ENCODE measurements at regions not wholly inside any gene's neighbourhood (a gene's known extent, or its start where the extent isn't known, plus 50 kb on each side); places are given as distances from the start of the nearest gene placed in this dataset.

DNA sequence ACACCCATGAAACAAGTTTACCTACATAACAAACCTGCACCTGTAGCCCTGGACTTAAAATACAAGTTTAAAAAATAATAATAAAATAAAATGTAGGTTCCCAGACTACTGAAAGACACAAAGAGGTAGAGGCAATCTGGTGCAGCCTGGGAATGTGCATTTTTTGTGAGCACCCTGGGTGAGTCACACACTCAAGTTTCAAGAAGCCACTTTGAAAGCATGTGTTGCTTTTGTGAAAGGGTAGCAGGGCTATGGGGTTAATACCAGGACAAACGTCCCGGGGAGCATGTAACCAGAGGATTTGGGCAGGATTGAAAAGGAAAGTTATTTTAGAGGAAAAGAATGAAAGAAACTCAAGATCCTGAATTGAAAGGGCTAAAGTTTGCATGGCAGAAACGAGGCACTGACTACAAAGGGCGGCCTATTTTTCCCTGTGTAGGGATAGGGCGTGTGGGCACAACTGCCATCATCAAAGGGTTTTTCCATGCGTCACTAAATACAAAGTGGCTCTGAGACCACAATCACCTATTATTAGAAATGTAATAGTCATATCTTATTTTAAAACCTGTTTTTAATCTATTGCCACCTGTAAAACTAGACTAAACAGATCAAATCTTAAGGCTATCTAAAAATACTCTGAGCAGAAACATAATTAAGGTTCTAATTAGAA lies 314.9 kb downstream of the COG6 start:
- no peak overlapping the region for H3K4me3 ChIP-seq (ENCODE audit: low read depth, low read length)
- H3K27me3 ChIP-seq (ENCODE audit: control insufficient read depth, insufficient read depth, low read length): no peaks in the 10 kb centered on the region
- H3K9me3 ChIP-seq (ENCODE audit: control insufficient read depth, insufficient read depth, low read length): no peaks in the 10 kb centered on the region
- CTCF ChIA-PET: no interaction called here
- H3K27ac ChIP-seq (ENCODE audit: low read depth, low read length): no peak overlapping the region
- POLR2A ChIA-PET: no interaction called here
- TF ChIP-seq, protein P1, sequence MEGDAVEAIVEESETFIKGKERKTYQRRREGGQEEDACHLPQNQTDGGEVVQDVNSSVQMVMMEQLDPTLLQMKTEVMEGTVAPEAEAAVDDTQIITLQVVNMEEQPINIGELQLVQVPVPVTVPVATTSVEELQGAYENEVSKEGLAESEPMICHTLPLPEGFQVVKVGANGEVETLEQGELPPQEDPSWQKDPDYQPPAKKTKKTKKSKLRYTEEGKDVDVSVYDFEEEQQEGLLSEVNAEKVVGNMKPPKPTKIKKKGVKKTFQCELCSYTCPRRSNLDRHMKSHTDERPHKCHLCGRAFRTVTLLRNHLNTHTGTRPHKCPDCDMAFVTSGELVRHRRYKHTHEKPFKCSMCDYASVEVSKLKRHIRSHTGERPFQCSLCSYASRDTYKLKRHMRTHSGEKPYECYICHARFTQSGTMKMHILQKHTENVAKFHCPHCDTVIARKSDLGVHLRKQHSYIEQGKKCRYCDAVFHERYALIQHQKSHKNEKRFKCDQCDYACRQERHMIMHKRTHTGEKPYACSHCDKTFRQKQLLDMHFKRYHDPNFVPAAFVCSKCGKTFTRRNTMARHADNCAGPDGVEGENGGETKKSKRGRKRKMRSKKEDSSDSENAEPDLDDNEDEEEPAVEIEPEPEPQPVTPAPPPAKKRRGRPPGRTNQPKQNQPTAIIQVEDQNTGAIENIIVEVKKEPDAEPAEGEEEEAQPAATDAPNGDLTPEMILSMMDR (IDR thresholded peaks at IDR 0.05; ENCODE audit: low read depth, low read length): no peak
- DNase-seq (ENCODE audit: low read depth, low spot score): no peak

GRCh38 chr13:39971526-39971925 lies 316.1 kb downstream of the COG6 start:
- ChIA-PET POLR2A (no interaction called here), CTCF (no interaction called here)
- no peak overlapping the region for H3K4me3 ChIP-seq (ENCODE audit: low read depth, low read length)
- TF ChIP-seq, protein P1 (IDR thresholded peaks at IDR 0.05; ENCODE audit: low read depth, low read length): no peak
- no peak overlapping the region for H3K27ac ChIP-seq (ENCODE audit: low read depth, low read length)
- H3K27me3 ChIP-seq (ENCODE audit: control insufficient read depth, insufficient read depth, low read length): no peaks in the 10 kb centered on the region
- no peak for DNase-seq (ENCODE audit: low read depth, low spot score)
- H3K9me3 ChIP-seq (ENCODE audit: control insufficient read depth, insufficient read depth, low read length): no peaks in the 10 kb centered on the region

GRCh38 chr13:39976481-39976880 lies 321.0 kb downstream of the COG6 start:
- H3K27me3 ChIP-seq (ENCODE audit: control insufficient read depth, insufficient read depth, low read length): no peaks in the 10 kb centered on the region
- H3K9me3 ChIP-seq (ENCODE audit: control insufficient read depth, insufficient read depth, low read length): no peaks in the 10 kb centered on the region
- H3K27ac ChIP-seq (ENCODE audit: low read depth, low read length): no peak overlapping the region
- no peak for DNase-seq (ENCODE audit: low read depth, low spot score)
- ChIA-PET POLR2A (no interaction called here), CTCF (interaction anchor here (2.5 kb wide), 1 partner anchor 33 kb away, joined by 7 read pairs; no protein-coding TSS in a partner anchor)
- H3K4me3 ChIP-seq (ENCODE audit: low read depth, low read length): no peak overlapping the region
- TF ChIP-seq, protein P1 (IDR thresholded peaks at IDR 0.05; ENCODE audit: low read depth, low read length): no peak

DNA sequence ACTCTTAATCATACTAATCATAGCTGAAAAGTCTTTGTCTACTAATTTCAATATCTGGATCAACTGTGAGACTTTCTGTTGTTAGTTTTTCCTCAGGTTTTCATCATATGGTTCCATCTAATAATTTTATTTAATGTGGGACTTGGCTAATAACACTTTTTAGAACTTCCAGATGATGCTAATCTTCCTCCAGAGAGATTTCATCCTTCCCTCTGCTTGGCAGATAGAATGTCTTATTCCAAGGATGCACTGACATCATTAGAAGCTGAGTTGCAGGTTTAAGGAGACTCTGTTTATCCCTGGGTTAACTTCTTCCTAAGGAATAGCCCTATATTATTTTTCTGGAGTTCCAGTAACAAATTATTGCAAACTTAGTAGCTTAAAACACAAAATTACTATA lies 325.6 kb downstream of the COG6 start:
- POLR2A ChIA-PET: no interaction called here
- H3K4me3 ChIP-seq (ENCODE audit: low read depth, low read length): no peak overlapping the region
- no peaks in the 10 kb centered on the region for H3K27me3 ChIP-seq (ENCODE audit: control insufficient read depth, insufficient read depth, low read length)
- H3K27ac ChIP-seq (ENCODE audit: low read depth, low read length): no peak overlapping the region
- CTCF ChIA-PET: no interaction called here
- H3K9me3 ChIP-seq (ENCODE audit: control insufficient read depth, insufficient read depth, low read length): no peaks in the 10 kb centered on the region
- TF ChIP-seq, protein P1 (IDR thresholded peaks at IDR 0.05; ENCODE audit: low read depth, low read length): no peak
- no peak for DNase-seq (ENCODE audit: low read depth, low spot score)

DNA sequence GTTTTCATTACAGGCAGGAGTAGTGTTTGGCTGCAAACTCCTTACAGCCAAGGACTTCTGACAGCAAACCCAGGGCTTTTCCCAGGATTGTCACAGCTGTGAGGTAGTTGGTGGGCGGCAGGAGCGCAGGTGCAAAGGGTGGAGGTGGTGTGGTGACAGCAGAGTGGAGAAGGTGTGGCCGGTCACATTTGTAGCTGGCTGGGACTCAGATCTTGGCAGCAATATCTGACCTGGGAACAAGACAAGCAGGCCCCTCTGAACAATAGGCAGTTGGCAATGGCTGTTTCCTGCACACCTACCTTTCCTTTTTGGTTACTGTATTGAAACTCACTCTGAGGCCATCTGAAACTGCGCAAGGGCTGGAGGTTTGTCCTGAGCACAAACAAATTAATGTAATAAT lies 327.3 kb downstream of the COG6 start:
- ChIA-PET POLR2A (no interaction called here), CTCF (no interaction called here)
- H3K27me3 ChIP-seq (ENCODE audit: control insufficient read depth, insufficient read depth, low read length): no peaks in the 10 kb centered on the region
- TF ChIP-seq, protein P1 (IDR thresholded peaks at IDR 0.05; ENCODE audit: low read depth, low read length): no peak
- no peak for DNase-seq (ENCODE audit: low read depth, low spot score)
- no peak overlapping the region for H3K27ac ChIP-seq (ENCODE audit: low read depth, low read length)
- no peaks in the 10 kb centered on the region for H3K9me3 ChIP-seq (ENCODE audit: control insufficient read depth, insufficient read depth, low read length)
- no peak overlapping the region for H3K4me3 ChIP-seq (ENCODE audit: low read depth, low read length)

Measured in AG04450 (cell line).